Mesothelial cell of epicardium (in vitro differentiated cells): ENCODE measurements at regions not wholly inside any gene's neighbourhood (a gene's known extent, or its start where the extent isn't known, plus 50 kb on each side); places are given as distances from the start of the nearest gene placed in this dataset.
"Not testable (repeated sequence)": the region's sequence is repeated elsewhere in the genome, so short reads cannot be mapped to it uniquely, and the experiment has no call there.

Experiments used
- DNase-seq, 2 experiments: peaks; one replicate each; pipeline ENCODE4 v3.0.0; 2021; ENCODE audit warnings: low spot score in 2 of 2; ENCODE audit not compliant: unreplicated experiment in 2 of 2
- H3K27ac Mint-ChIP-seq: 2 replicates; pipeline ENCODE4 v1.8.0; 2021; ENCODE audit warnings: mixed read lengths
- H3K27me3 Mint-ChIP-seq: 2 replicates; pipeline ENCODE4 v1.8.0; 2021; ENCODE audit warnings: low read depth, mixed read lengths
- H3K36me3 Mint-ChIP-seq: 2 replicates; pipeline ENCODE4 v1.8.0; 2021; ENCODE audit warnings: mixed read lengths
- H3K4me1 Mint-ChIP-seq: 2 replicates; pipeline ENCODE4 v1.8.0; 2021; ENCODE audit warnings: mixed read lengths
- H3K4me3 Mint-ChIP-seq: 2 replicates; pipeline ENCODE4 v1.8.0; 2021; ENCODE audit warnings: mild to moderate bottlenecking, moderate library complexity, mixed read lengths
- H3K9me3 Mint-ChIP-seq: 2 replicates; pipeline ENCODE4 v1.8.0; 2021; ENCODE audit warnings: mixed read lengths
- CTCF ChIP-seq: fragments of 200-600 bp; sonication (generic); IDR thresholded peaks from one replicate; pipeline ENCODE4 v1.5.0; 2021; ENCODE audit warnings: antibody characterized with exemption; ENCODE audit not compliant: unreplicated experiment

GRCh38 chr1:60615666-60616065 is 466.7 kb upstream of the NFIA start:
- DNase-seq: no peak
- Mint-ChIP-seq H3K4me1 (no peaks in the 10 kb centered on the region), H3K27ac (no peak overlapping the region), H3K4me3 (no peak overlapping the region), H3K9me3 (peaks cover 6% of the 10 kb centered on the region), H3K27me3 (peaks cover 16% of the 10 kb centered on the region), H3K36me3 (no peaks in the 10 kb centered on the region)
- no peak for TF ChIP-seq CTCF

- Mint-ChIP-seq H3K36me3 (no peaks in the 10 kb centered on the region), H3K4me1 (no peaks in the 10 kb centered on the region), H3K27me3 (peaks cover 14% of the 10 kb centered on the region), H3K27ac (no peak overlapping the region), H3K4me3 (no peak overlapping the region), H3K9me3 (peaks cover 6% of the 10 kb centered on the region)
- TF ChIP-seq CTCF: no peak
- DNase-seq: no peak
Measured at GRCh38 chr1:60612790-60613189, 469.6 kb upstream of the NFIA start.

- H3K9me3 Mint-ChIP-seq: peaks cover 19% of the 10 kb centered on the region
- H3K4me1 Mint-ChIP-seq, H3K4me3 Mint-ChIP-seq, DNase-seq, H3K36me3 Mint-ChIP-seq, H3K27ac Mint-ChIP-seq, H3K27me3 Mint-ChIP-seq: not testable (repeated sequence)
Measured at GRCh38 chr1:60606921-60607320, 475.4 kb upstream of the NFIA start.

GRCh38 chr1:60600532-60600931 is 481.8 kb upstream of the NFIA start:
- Mint-ChIP-seq H3K36me3 (no peaks in the 10 kb centered on the region), H3K4me3 (no peak overlapping the region), H3K4me1 (peaks cover 11% of the 10 kb centered on the region), H3K9me3 (peaks cover 18% of the 10 kb centered on the region), H3K27me3 (peaks cover 14% of the 10 kb centered on the region), H3K27ac (no peak overlapping the region)
- no peak for DNase-seq
- TF ChIP-seq CTCF: no peak

GRCh38 chr1:60599574-60599973 is 482.8 kb upstream of the NFIA start:
- Mint-ChIP-seq H3K9me3 (peaks cover 20% of the 10 kb centered on the region), H3K4me1 (peaks cover 11% of the 10 kb centered on the region), H3K4me3 (no peak overlapping the region), H3K27me3 (peaks cover 14% of the 10 kb centered on the region), H3K36me3 (no peaks in the 10 kb centered on the region), H3K27ac (no peak overlapping the region)
- DNase-seq: no peak
- no peak for TF ChIP-seq CTCF

- Mint-ChIP-seq H3K27ac (no peak overlapping the region), H3K4me1 (peaks cover 11% of the 10 kb centered on the region), H3K4me3 (no peak overlapping the region), H3K36me3 (no peaks in the 10 kb centered on the region), H3K9me3 (peaks cover 10% of the 10 kb centered on the region), H3K27me3 (peaks cover 14% of the 10 kb centered on the region)
- DNase-seq: no peak
- no peak for TF ChIP-seq CTCF
Measured at GRCh38 chr1:60598041-60598910, 484.1 kb upstream of the NFIA start.
